GM18502 (cell line): ENCODE measurements at regions not wholly inside any gene's neighbourhood (a gene's known extent, or its start where the extent isn't known, plus 50 kb on each side); places are given as distances from the start of the nearest gene placed in this dataset.

ENCODE experiments used
- ATAC-seq: cut with Tn5 transposase; IDR thresholded peaks from one replicate; pipeline ENCODE4 v1.9.1; 2021; ENCODE audit warnings: mild to moderate bottlenecking; ENCODE audit not compliant: unreplicated experiment, poor library complexity

- ATAC-seq = no peak
Observed at GRCh38 chr9:28839778-28840430, 1266.6 kb upstream of the C9orf72 start.

GRCh38 chr9:28841775-28842174, 1268.5 kb upstream of the C9orf72 start:
- ATAC-seq = no peak

- no peak for ATAC-seq
Observed at GRCh38 chr9:28847331-28847730, 1274.0 kb upstream of the C9orf72 start.

GRCh38 chr9:28848671-28849070, 1275.4 kb upstream of the C9orf72 start:
- no peak for ATAC-seq

GRCh38 chr9:28853477-28853876, 1280.2 kb upstream of the C9orf72 start:
- no peak for ATAC-seq

GRCh38 chr9:28866951-28867350, 1293.7 kb upstream of the C9orf72 start:
- no peak for ATAC-seq

- ATAC-seq = no peak
Observed at GRCh38 chr9:28868228-28868990, 1295.1 kb upstream of the C9orf72 start.

- no peak for ATAC-seq
Observed at GRCh38 chr9:28882529-28882928, 1309.2 kb upstream of the C9orf72 start.

- no peak for ATAC-seq
Observed at GRCh38 chr9:28883234-28883633, 1310.0 kb upstream of the C9orf72 start.

GRCh38 chr9:28887188-28887884, 1314.1 kb upstream of the C9orf72 start:
- ATAC-seq = no peak

GRCh38 chr9:28888806-28889205, 1315.5 kb upstream of the C9orf72 start:
- no peak for ATAC-seq

GRCh38 chr9:28892538-28892937, 1319.3 kb upstream of the C9orf72 start:
- ATAC-seq = no peak

- ATAC-seq = no peak
Observed at GRCh38 chr9:28899267-28899666, 1326.0 kb upstream of the C9orf72 start.

- ATAC-seq = no peak
Observed at GRCh38 chr9:28899926-28900325, 1326.6 kb upstream of the C9orf72 start.

- ATAC-seq = no peak
Observed at GRCh38 chr9:28900406-28900805, 1327.1 kb upstream of the C9orf72 start.

- no peak for ATAC-seq
Observed at GRCh38 chr9:28909526-28909925, 1336.2 kb upstream of the C9orf72 start.

- ATAC-seq = no peak
Observed at GRCh38 chr9:28912621-28913020, 1339.3 kb upstream of the C9orf72 start.

- ATAC-seq = no peak
Observed at GRCh38 chr9:28915202-28915930, 1342.1 kb upstream of the C9orf72 start.

- no peak for ATAC-seq
Observed at GRCh38 chr9:28916348-28916747, 1343.1 kb upstream of the C9orf72 start.

- no peak for ATAC-seq
Observed at GRCh38 chr9:28921857-28922500, 1348.7 kb upstream of the C9orf72 start.
